Epithelial cell of esophagus (primary cell): ENCODE measurements at regions not wholly inside any gene's neighbourhood (a gene's known extent, or its start where the extent isn't known, plus 50 kb on each side); places are given as distances from the start of the nearest gene placed in this dataset.
A peak's percentile ranks its signal among the peaks of the same experiment; 100 is the strongest.
"Not testable (repeated sequence)": the region's sequence is repeated elsewhere in the genome, so short reads cannot be mapped to it uniquely, and the experiment has no call there.

Experiments
- DNase-seq: peaks from one replicate; pipeline ENCODE4 v3.0.0; 2010; ENCODE audit warnings: low read depth
- H3K4me3 ChIP-seq: 2 replicates; pipeline ENCODE4 v1.5.1; 2011; ENCODE audit warnings: mild to moderate bottlenecking, low read length, control low read depth
- CTCF ChIP-seq: IDR thresholded peaks from 2 replicates; pipeline ENCODE4 v1.5.1; 2011; ENCODE audit warnings: low read depth, mild to moderate bottlenecking, low read length, control low read depth, inconsistent platforms; ENCODE audit not compliant: insufficient read depth; ENCODE audit errors: missing control alignments

DNA sequence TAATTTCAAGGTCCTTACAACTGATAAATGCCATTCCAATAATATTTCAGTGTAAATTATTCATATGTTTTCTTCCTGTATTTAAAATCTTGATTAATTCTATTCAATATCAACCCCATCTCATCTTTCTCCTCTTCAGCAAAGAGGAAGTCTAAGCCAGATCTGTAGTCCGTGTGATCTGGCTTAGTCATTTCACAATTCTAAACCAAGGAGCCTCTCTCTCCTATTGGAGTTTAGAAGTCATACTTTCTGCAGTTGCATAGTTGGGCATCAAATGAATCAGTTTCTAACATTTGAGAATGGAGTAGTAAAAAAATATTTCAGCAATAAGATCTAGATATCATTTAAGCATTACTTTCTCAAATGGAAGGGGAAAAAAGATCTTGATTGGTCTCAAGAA, 354.9 kb downstream of the JRKL start:
- no peak for TF ChIP-seq CTCF
- no peak overlapping the region for H3K4me3 ChIP-seq
- no peak for DNase-seq

- peak; percentile 30 for DNase-seq
- H3K4me3 ChIP-seq, result no peak overlapping the region
- TF ChIP-seq CTCF, result no peak
Observed at GRCh38 chr11:96748639-96749370, 359.0 kb downstream of the JRKL start.

DNA sequence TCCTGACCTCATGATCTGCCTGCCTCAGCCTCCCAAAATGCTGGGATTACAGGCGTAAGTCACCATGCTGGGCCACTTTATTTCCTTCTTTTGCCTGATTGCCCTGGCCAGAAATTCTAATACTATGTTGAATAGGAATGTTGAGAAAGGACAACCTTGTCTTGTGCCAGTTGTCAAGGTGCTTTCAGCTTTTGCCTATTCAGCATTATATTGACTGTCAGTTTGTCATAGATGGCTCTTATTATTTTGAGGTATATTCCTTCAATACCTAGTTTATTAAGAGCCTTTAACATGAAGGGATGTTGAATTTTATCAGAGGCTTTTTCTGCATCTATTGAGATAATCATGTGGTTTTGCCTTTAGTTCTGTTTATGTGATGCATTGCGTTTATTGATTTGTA, 362.0 kb downstream of the JRKL start:
- DNase-seq, result not testable (repeated sequence)

DNA sequence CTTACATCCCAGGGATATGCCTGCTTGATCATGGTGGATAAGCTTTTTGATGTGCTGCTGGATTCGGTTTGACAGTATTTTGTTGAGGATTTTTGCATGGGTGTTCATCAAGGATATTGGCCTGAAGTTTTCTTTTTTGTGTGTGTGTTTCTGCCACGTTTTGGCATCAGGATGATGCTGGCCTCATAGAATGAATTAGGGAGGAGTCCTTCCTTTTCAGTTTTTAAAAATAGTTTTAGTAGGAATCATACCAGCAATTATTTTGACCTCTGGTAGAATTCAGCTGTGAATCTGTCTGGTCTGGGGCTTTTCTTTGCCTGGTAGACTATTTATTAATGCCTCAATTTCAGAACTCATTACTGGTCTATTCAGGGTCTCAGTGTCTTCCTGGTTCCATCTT, 362.4 kb downstream of the JRKL start:
- no peak overlapping the region for H3K4me3 ChIP-seq
- no peak for TF ChIP-seq CTCF
- DNase-seq, result no peak

More for the DNA sequence above, 362.0 kb downstream of the JRKL start:
- not testable (repeated sequence) for H3K4me3 ChIP-seq

DNA sequence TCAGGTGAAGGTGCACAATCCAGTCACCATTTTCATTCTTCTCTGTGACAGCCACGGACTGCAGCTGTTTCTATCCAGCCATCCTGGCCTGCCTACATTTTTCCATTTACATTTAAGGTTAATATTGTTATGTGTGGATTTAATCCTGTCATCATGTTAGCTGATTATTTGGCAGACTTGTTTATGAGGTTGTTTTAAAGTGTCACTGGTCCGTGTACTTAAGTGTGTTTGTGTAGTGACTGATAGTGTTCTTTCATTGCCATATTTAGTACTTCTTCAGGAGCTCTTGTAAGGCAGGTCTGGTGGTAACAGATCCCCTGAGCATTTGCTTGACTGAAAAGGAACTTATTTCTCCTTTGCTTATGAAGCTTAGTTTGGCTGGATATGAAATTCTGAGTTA, 364.2 kb downstream of the JRKL start:
- DNase-seq, result no peak
- H3K4me3 ChIP-seq, result no peak overlapping the region
- TF ChIP-seq CTCF, result no peak

- H3K4me3 ChIP-seq, result no peak overlapping the region
- TF ChIP-seq CTCF, result no peak
- no peak for DNase-seq
Observed at GRCh38 chr11:96755209-96755608, 365.4 kb downstream of the JRKL start.

DNA sequence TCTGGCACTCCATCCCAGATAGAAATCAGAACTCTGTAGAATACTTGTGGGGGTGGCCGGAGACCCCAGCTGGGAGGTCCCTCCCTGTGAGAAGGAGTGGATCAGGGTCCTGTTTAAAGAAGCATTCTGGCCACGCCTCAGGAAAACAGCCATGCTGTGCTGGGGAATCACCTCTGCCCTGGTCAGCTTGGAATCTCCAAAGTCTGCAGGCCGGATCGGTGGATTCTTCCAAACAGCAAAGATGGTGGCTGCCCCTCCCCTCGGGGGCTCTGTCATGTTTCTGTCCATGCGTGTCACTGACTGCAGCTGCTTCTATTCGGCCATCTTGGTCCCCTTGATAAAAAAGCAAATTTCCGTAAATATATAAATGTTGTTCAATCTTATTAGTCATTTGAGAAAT, 365.9 kb downstream of the JRKL start:
- TF ChIP-seq CTCF, result no peak
- no peak overlapping the region for H3K4me3 ChIP-seq
- no peak for DNase-seq
